Right atrium auricular region (tissue), 2 donors: ENCODE measurements at regions not wholly inside any gene's neighbourhood (a gene's known extent, or its start where the extent isn't known, plus 50 kb on each side); places are given as distances from the start of the nearest gene placed in this dataset.

Experiments used
- DNase-seq: peaks from one replicate; pipeline ENCODE4 v3.0.0-alpha.2; 2019; ENCODE audit warnings: low spot score
- H3K27ac ChIP-seq, 2 donors: fragments of 200-600 bp; sonication (generic); 1 replicate in 1 of 2; 2 replicates in 1 of 2; pipeline ENCODE4 v1.5.1; 2016 to 2019
- H3K27me3 ChIP-seq, 2 donors: fragments of 200-600 bp; sonication (generic); one replicate each; pipeline versions ENCODE4 v1.5.1 to v1.6.0; 2017 to 2019
- H3K36me3 ChIP-seq: fragments of 200-600 bp; sonication (generic); one replicate; pipeline ENCODE4 v1.5.1; 2016
- H3K4me1 ChIP-seq, 2 donors: fragments of 200-600 bp; sonication (generic); one replicate each; pipeline versions ENCODE4 v1.5.1 to v1.6.0; 2017 to 2019
- H3K4me3 ChIP-seq, 2 donors: fragments of 200-600 bp; sonication (generic); 1 replicate in 1 of 2; 2 replicates in 1 of 2; pipeline ENCODE4 v1.5.1; 2017 to 2019; ENCODE audit warnings: mild to moderate bottlenecking in 1 of 2, moderate library complexity in 1 of 2
- H3K9me3 ChIP-seq, 2 donors: fragments of 200-600 bp; sonication (generic); one replicate each; pipeline ENCODE4 v1.5.1; 2019
- TF ChIP-seq, protein P1 (sequence below), 2 donors: fragments of 200-600 bp; sonication (generic); IDR thresholded peaks; one replicate each; pipeline ENCODE4 v1.5.1; 2019; ENCODE audit warnings: antibody characterized with exemption in 2 of 2

DNA sequence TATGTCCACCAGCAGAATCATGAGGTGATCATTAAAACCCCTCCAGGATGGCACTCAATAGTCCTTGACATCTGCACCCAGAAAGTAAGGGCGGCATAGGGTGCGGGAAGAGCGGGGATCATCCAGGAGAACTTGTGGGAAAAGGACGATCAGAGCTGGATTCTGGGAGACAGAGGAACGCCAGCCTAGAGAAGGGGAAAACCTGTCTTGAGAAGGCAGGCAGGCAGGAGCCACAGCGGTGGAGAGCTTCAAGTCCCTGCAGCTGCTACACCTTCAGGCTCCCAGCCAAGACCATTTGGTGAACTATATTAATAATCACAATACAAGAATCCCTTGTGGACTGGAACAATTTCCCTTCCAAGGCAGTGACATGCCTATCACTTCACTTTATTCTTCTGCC is 134.3 kb downstream of the BUD13 start:
- Histone ChIP-seq H3K4me1 (no peaks in the 10 kb centered on the region), H3K4me3 (no peak overlapping the region), H3K36me3 (no peaks in the 10 kb centered on the region), H3K9me3 (no peaks in the 10 kb centered on the region), H3K27ac (no peak overlapping the region), H3K27me3 (no peaks in the 10 kb centered on the region)
- TF ChIP-seq, protein P1, sequence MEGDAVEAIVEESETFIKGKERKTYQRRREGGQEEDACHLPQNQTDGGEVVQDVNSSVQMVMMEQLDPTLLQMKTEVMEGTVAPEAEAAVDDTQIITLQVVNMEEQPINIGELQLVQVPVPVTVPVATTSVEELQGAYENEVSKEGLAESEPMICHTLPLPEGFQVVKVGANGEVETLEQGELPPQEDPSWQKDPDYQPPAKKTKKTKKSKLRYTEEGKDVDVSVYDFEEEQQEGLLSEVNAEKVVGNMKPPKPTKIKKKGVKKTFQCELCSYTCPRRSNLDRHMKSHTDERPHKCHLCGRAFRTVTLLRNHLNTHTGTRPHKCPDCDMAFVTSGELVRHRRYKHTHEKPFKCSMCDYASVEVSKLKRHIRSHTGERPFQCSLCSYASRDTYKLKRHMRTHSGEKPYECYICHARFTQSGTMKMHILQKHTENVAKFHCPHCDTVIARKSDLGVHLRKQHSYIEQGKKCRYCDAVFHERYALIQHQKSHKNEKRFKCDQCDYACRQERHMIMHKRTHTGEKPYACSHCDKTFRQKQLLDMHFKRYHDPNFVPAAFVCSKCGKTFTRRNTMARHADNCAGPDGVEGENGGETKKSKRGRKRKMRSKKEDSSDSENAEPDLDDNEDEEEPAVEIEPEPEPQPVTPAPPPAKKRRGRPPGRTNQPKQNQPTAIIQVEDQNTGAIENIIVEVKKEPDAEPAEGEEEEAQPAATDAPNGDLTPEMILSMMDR (IDR thresholded peaks at IDR 0.05): no peak
- no peak for DNase-seq

DNA sequence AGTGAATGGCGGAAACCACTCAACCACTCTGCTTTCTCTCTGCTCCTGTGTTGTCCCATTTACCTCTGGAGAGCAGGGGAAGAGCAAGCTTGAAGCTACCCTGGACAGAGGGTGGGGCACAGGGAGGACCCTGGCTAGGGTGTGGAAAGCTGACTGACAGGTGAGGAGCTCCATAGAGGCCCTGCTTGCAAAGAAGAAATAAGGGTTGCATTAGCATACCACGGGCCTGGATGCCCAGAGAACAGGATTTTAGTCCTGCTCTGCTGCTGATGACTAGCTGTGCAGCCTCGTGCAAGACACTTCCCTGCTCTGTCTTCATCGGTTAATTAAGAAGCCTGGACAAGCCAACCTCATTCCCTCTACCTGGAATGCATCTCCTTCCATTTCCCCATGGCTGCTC is 135.0 kb downstream of the BUD13 start:
- Histone ChIP-seq H3K4me3 (no peak overlapping the region), H3K9me3 (no peaks in the 10 kb centered on the region), H3K4me1 (no peaks in the 10 kb centered on the region), H3K27me3 (no peaks in the 10 kb centered on the region), H3K27ac (no peak overlapping the region), H3K36me3 (no peaks in the 10 kb centered on the region)
- no peak for DNase-seq
- TF ChIP-seq, protein P1 (IDR thresholded peaks at IDR 0.05): no peak

DNA sequence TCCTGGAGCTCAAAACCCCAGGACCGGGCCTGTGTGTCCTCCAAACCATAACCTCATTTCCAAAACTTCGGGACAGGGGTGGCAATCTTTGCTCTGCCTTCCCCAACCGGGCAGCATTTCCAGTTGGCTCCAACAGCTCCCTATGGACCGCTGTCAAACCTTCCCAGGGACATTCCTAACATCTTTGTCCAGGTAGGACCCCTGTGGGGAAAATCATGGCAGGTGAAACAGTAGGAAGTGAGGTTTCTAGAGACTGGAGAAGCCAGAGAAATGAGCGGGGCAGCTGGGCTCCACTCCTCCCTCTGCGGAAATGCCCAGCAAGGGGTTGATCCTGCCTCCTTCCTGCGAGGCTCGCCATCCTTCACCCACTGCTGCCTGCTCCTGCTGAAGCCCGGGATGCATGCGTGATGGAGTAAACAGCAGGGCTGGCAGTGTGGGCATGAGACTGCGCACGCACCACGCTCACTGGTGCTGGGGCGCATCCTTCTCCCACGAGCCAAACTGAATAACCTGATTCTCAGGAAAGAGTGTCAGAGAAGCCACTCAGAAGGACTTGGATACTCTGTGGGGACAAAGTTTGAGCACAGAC is 136.4 kb downstream of the BUD13 start:
- no peak overlapping the region for H3K4me3 ChIP-seq
- TF ChIP-seq, protein P1 (IDR thresholded peaks at IDR 0.05): no peak
- no peaks in the 10 kb centered on the region for H3K4me1 ChIP-seq
- no peak for DNase-seq
- no peak overlapping the region for H3K27ac ChIP-seq
- no peaks in the 10 kb centered on the region for H3K36me3 ChIP-seq
- no peaks in the 10 kb centered on the region for H3K27me3 ChIP-seq
- no peaks in the 10 kb centered on the region for H3K9me3 ChIP-seq

DNA sequence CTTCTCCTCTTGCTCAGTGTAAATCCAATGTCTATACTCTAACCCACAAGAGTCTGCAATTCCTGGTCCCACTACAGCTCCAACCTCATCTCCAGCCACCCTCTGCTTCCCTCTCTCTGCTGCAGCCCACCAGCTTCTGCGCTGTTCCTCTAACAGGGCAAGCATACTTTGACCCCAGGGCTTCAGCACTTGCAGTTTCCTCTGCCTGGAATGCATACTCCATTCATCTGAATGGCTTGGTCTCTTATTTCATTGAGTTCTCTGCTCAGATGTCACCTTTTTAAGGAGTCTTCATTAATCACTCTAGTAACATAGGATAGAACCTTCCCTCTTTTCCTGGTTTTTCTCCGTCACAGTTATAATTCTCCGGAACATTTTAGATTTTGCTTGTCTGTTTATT is 141.6 kb downstream of the BUD13 start:
- Histone ChIP-seq H3K4me1 (no peaks in the 10 kb centered on the region), H3K36me3 (no peaks in the 10 kb centered on the region), H3K4me3 (no peak overlapping the region), H3K27me3 (no peaks in the 10 kb centered on the region), H3K27ac (no peak overlapping the region), H3K9me3 (peaks cover 0 to 7% of the 10 kb centered on the region in 2 donors)
- no peak for DNase-seq
- TF ChIP-seq, protein P1 (IDR thresholded peaks at IDR 0.05): no peak

DNA sequence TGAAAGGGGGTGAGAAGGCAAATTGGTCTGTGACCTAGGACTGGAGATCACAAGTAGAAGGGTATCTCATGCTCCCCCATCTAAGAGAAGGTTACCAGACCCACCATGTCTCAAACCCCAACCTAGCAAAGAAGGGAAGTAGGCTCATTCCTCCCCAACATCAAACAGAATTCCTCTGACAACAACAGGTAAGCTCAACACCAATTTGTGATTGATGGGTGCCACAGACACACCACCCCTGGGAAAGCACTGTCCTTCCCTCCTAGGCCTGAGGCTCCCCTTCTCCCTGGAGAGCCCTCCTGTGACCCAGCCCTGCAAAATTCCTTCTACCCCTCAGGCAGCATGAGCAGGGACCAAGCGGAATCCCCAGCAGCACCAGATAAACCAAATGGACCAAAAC is 154.3 kb downstream of the BUD13 start:
- Histone ChIP-seq H3K36me3 (no peaks in the 10 kb centered on the region), H3K27me3 (no peaks in the 10 kb centered on the region), H3K9me3 (no peaks in the 10 kb centered on the region), H3K4me3 (no peak overlapping the region), H3K4me1 (no peaks in the 10 kb centered on the region), H3K27ac (no peak overlapping the region)
- TF ChIP-seq, protein P1 (IDR thresholded peaks at IDR 0.05): no peak
- no peak for DNase-seq

DNA sequence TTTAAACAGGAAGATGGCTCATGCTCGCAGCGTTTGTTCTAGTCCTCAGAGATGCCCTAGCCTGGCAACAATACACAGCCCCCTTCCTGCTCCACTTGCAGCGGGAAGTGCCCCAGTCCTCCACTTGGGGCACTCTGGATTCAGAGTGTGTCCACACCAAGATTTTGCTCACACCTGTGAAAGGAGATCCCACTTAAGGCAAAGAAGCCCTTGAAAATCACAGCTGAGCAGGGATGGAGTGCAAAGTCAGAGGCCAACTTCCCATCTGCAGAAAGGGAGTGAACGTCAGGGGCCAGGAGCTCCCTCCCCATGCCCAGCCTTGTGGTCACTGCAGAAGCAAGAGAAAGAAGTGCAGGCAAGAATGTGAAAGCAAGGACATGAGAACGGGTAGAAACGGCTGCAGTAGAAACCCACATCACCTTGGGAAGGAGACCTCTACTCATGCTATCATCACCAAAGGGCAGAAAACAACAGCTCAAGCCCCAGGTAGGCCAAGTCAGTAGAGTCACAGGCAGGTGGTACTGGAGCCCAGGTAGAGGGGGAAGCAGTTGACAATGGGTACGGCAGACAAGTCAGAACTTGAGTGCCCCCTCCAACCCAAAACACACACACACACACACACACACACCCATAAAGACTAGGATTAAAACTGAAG is 157.4 kb downstream of the BUD13 start:
- Histone ChIP-seq H3K36me3 (no peaks in the 10 kb centered on the region), H3K27me3 (no peaks in the 10 kb centered on the region), H3K4me3 (no peak overlapping the region), H3K27ac (no peak overlapping the region), H3K4me1 (no peaks in the 10 kb centered on the region), H3K9me3 (peaks cover 0 to 6% of the 10 kb centered on the region in 2 donors)
- no peak for DNase-seq
- TF ChIP-seq, protein P1 (IDR thresholded peaks at IDR 0.05): no peak
